Upper lobe of left lung (tissue), 4 donors: ENCODE measurements at regions not wholly inside any gene's neighbourhood (a gene's known extent, or its start where the extent isn't known, plus 50 kb on each side); places are given as distances from the start of the nearest gene placed in this dataset.

Experiments
- CTCF ChIP-seq, 6 experiments: fragments of 450-650 bp in 4 of 6; fragments of 200-600 bp in 2 of 6; sonication (generic) in 2 of 6; IDR thresholded peaks; one replicate each; pipeline ENCODE4 v1.5.1; 2016 to 2019; ENCODE audit warnings: antibody characterized with exemption in 6 of 6
- POLR2AphosphoS5 ChIP-seq, 2 donors: sonication (generic); formaldehyde crosslinking; IDR thresholded peaks; one replicate each; pipeline ENCODE4 v1.5.1; 2017; ENCODE audit warnings: antibody characterized with exemption in 2 of 2

GRCh38 chr10:131674130-131674529 lies 226.7 kb upstream of the PPP2R2D start:
- TF ChIP-seq POLR2AphosphoS5 (IDR thresholded peaks at IDR 0.05) (no peak), CTCF (IDR thresholded peaks at IDR 0.05) (no peak)
